Upper lobe of right lung (tissue), 1 donor: ENCODE measurements at regions not wholly inside any gene's neighbourhood (a gene's known extent, or its start where the extent isn't known, plus 50 kb on each side); places are given as distances from the start of the nearest gene placed in this dataset.

Experiments
- ATAC-seq: fragments of 200-7000 bp; cut with Tn5 transposase; one replicate; pipeline ENCODE4 v1.9.1; 2020; ENCODE audit warnings: mild to moderate bottlenecking, moderate library complexity
- DNase-seq: peaks from one replicate; pipeline ENCODE4 v3.0.0-alpha.2; 2020
- H3K27ac ChIP-seq: fragments of 200-600 bp; one replicate; pipeline ENCODE4 v1.8.0; 2022
- H3K27me3 ChIP-seq: fragments of 200-600 bp; one replicate; pipeline ENCODE4 v1.8.0; 2022; ENCODE audit warnings: mild to moderate bottlenecking
- H3K36me3 ChIP-seq: fragments of 200-600 bp; one replicate; pipeline ENCODE4 v1.8.0; 2022
- H3K4me1 ChIP-seq: fragments of 200-600 bp; one replicate; pipeline ENCODE4 v1.8.0; 2022
- H3K4me3 ChIP-seq: fragments of 200-600 bp; one replicate; pipeline ENCODE4 v1.8.0; 2022; ENCODE audit warnings: mild to moderate bottlenecking
- H3K9me3 ChIP-seq: fragments of 200-600 bp; one replicate; pipeline ENCODE4 v1.8.0; 2022
- CTCF ChIP-seq: fragments of 200-600 bp; IDR thresholded peaks from one replicate; pipeline ENCODE4 v1.8.0; 2022; ENCODE audit warnings: antibody characterized with exemption
- intact Hi-C: fragments of 100-400 bp; cut with DNase I; formaldehyde crosslinking; loops from one replicate; pipeline ENCODE4 v1.11.0; 2022
- donor health status: DM: no; HTN: yes; CAD: no; lungs with severe emphysema.

GRCh38 chr13:109979228-109979627 lies 192.8 kb upstream of the IRS2 start:
- no peak for TF ChIP-seq CTCF
- Histone ChIP-seq H3K9me3 (no peaks in the 10 kb centered on the region), H3K36me3 (no peaks in the 10 kb centered on the region), H3K27me3 (no peaks in the 10 kb centered on the region), H3K4me1 (no peaks in the 10 kb centered on the region), H3K4me3 (no peak overlapping the region), H3K27ac (no peak overlapping the region)
- DNase-seq (no peak), ATAC-seq (no peak)
- intact Hi-C loops, result no loop called here

GRCh38 chr13:109977212-109977968 lies 191.0 kb upstream of the IRS2 start:
- ATAC-seq, result no peak
- intact Hi-C loops, result no loop called here

GRCh38 chr13:109976206-109976997 lies 190.0 kb upstream of the IRS2 start:
- TF ChIP-seq CTCF, result no peak
- Histone ChIP-seq H3K27ac (no peak overlapping the region), H3K9me3 (no peaks in the 10 kb centered on the region), H3K27me3 (no peaks in the 10 kb centered on the region), H3K4me1 (no peaks in the 10 kb centered on the region), H3K36me3 (no peaks in the 10 kb centered on the region), H3K4me3 (no peak overlapping the region)
- DNase-seq (no peak), ATAC-seq (no peak)
- intact Hi-C loops, result no loop called here

More at GRCh38 chr13:109977212-109977968, 191.0 kb upstream of the IRS2 start:
- Histone ChIP-seq H3K27ac (no peak overlapping the region), H3K4me3 (no peak overlapping the region), H3K36me3 (no peaks in the 10 kb centered on the region), H3K4me1 (no peaks in the 10 kb centered on the region), H3K27me3 (no peaks in the 10 kb centered on the region), H3K9me3 (no peaks in the 10 kb centered on the region)
- no peak for DNase-seq
- TF ChIP-seq CTCF, result no peak

GRCh38 chr13:109974354-109974753 lies 188.0 kb upstream of the IRS2 start:
- DNase-seq (no peak), ATAC-seq (no peak)
- no peak overlapping the region for H3K27ac ChIP-seq
- intact Hi-C loops, result no loop called here
- H3K4me1 ChIP-seq, result no peaks in the 10 kb centered on the region
- H3K9me3 ChIP-seq, result no peaks in the 10 kb centered on the region
- no peaks in the 10 kb centered on the region for H3K27me3 ChIP-seq
- no peak overlapping the region for H3K4me3 ChIP-seq
- no peaks in the 10 kb centered on the region for H3K36me3 ChIP-seq
- TF ChIP-seq CTCF, result no peak

GRCh38 chr13:109973279-109973678 lies 186.9 kb upstream of the IRS2 start:
- Histone ChIP-seq H3K27ac (no peak overlapping the region), H3K4me1 (no peaks in the 10 kb centered on the region), H3K36me3 (no peaks in the 10 kb centered on the region), H3K9me3 (no peaks in the 10 kb centered on the region), H3K27me3 (no peaks in the 10 kb centered on the region), H3K4me3 (no peak overlapping the region)
- no peak for DNase-seq
- intact Hi-C loops, result no loop called here
- TF ChIP-seq CTCF, result no peak
- no peak for ATAC-seq
